OCI-LY3 (cell line): ENCODE measurements at regions not wholly inside any gene's neighbourhood (a gene's known extent, or its start where the extent isn't known, plus 50 kb on each side); places are given as distances from the start of the nearest gene placed in this dataset.

ENCODE experiments used
- H2AFZ ChIP-seq: fragments of 200-600, 300-600 bp; shearing (Covaris generic); 2 replicates; pipeline ENCODE4 v1.6.0; 2014; ENCODE audit warnings: antibody characterized with exemption, low read depth, low read length
- H3K27ac ChIP-seq: fragments of 200-600, 300-600 bp; sonication (generic); 2 replicates; pipeline ENCODE4 v1.5.1; 2014; ENCODE audit warnings: mild to moderate bottlenecking, low read length, moderate library complexity, mixed read lengths
- H3K27me3 ChIP-seq: fragments of 200-600, 300-600 bp; sonication (generic); 2 replicates; pipeline ENCODE4 v1.6.1; 2014; ENCODE audit warnings: low read depth, low read length, mixed read lengths
- H3K36me3 ChIP-seq: fragments of 200-600, 300-600 bp; sonication (generic); replicated peaks from 2 replicates; pipeline ENCODE3; 2014; ENCODE audit warnings: low read depth, low read length, mixed read lengths
- H3K4me1 ChIP-seq: fragments of 300-600, 200-600 bp; sonication (generic); 2 replicates; pipeline ENCODE4 v1.6.1; 2014; ENCODE audit warnings: low read length, mixed read lengths
- H3K4me2 ChIP-seq: fragments of 200-600, 300-600 bp; sonication (generic); 2 replicates; pipeline ENCODE4 v1.6.1; 2014; ENCODE audit warnings: low read length, mixed read lengths
- H3K4me3 ChIP-seq: fragments of 300-600, 200-600 bp; sonication (generic); 2 replicates; pipeline ENCODE4 v1.5.1; 2014; ENCODE audit warnings: antibody characterized with exemption, mild to moderate bottlenecking, low read length, moderate library complexity
- H3K79me2 ChIP-seq: fragments of 300-600, 200-600 bp; shearing (Covaris generic); 2 replicates; pipeline ENCODE4 v1.6.1; 2014; ENCODE audit warnings: mild to moderate bottlenecking, low read length, mixed read lengths
- H3K9ac ChIP-seq: fragments of 300-600, 200-600 bp; shearing (Covaris generic); 2 replicates; pipeline ENCODE4 v1.6.0; 2014; ENCODE audit warnings: mild to moderate bottlenecking, low read length, moderate library complexity
- H3K9me3 ChIP-seq: fragments of 200-600, 300-600 bp; shearing (Covaris generic); 2 replicates; pipeline ENCODE4 v1.6.1; 2014; ENCODE audit warnings: low read length, mixed read lengths; ENCODE audit not compliant: insufficient read depth
- H4K20me1 ChIP-seq: fragments of 200-600, 300-600 bp; sonication (generic); 2 replicates; pipeline ENCODE4 v1.6.1; 2016; ENCODE audit warnings: low read length, mixed read lengths; ENCODE audit not compliant: insufficient read depth
- EZH2phosphoT487 ChIP-seq: fragments of 200-600 bp; shearing (Covaris generic); IDR thresholded peaks from 2 replicates; pipeline ENCODE4 v1.6.1; 2018; ENCODE audit warnings: antibody characterized with exemption, mixed run types, low read depth
- TF ChIP-seq, protein P1 (sequence below): fragments of 200-600, 300-600 bp; sonication (generic); IDR thresholded peaks from 2 replicates; pipeline ENCODE4 v1.5.1; 2014; ENCODE audit warnings: antibody characterized with exemption, low read length, low read depth

DNA sequence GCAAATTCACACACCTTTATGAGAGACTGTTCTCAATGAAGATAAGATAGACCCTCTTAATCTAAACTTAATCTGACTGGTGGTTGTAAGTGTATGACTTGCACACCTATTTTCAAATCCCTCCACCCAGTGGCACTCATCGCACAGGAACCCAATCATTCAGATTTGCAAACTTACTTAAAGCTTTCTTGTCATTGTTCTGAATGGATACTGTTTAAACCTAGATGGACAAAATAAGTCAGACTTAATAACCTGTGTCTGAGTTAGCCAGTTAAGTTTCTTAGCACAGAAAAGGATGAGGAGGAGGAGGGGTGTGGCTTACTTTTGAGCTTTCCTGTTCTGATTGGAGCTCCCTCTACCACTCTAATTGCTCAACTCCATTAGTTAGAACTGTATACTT is 252.4 kb upstream of the CCNH start:
- no peaks in the 10 kb centered on the region for H3K79me2 ChIP-seq
- no peak for TF ChIP-seq EZH2phosphoT487
- TF ChIP-seq, protein P1, sequence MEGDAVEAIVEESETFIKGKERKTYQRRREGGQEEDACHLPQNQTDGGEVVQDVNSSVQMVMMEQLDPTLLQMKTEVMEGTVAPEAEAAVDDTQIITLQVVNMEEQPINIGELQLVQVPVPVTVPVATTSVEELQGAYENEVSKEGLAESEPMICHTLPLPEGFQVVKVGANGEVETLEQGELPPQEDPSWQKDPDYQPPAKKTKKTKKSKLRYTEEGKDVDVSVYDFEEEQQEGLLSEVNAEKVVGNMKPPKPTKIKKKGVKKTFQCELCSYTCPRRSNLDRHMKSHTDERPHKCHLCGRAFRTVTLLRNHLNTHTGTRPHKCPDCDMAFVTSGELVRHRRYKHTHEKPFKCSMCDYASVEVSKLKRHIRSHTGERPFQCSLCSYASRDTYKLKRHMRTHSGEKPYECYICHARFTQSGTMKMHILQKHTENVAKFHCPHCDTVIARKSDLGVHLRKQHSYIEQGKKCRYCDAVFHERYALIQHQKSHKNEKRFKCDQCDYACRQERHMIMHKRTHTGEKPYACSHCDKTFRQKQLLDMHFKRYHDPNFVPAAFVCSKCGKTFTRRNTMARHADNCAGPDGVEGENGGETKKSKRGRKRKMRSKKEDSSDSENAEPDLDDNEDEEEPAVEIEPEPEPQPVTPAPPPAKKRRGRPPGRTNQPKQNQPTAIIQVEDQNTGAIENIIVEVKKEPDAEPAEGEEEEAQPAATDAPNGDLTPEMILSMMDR, result no peak
- H3K9me3 ChIP-seq, result no peaks in the 10 kb centered on the region
- no peaks in the 10 kb centered on the region for H3K27me3 ChIP-seq
- no peaks in the 10 kb centered on the region for H4K20me1 ChIP-seq
- H3K4me3 ChIP-seq, result no peak overlapping the region
- H3K27ac ChIP-seq, result no peak overlapping the region
- H3K4me2 ChIP-seq, result no peak overlapping the region
- no peak overlapping the region for H3K9ac ChIP-seq
- H3K36me3 ChIP-seq, result no peaks in the 10 kb centered on the region
- H2AFZ ChIP-seq, result no peak overlapping the region
- no peaks in the 10 kb centered on the region for H3K4me1 ChIP-seq

DNA sequence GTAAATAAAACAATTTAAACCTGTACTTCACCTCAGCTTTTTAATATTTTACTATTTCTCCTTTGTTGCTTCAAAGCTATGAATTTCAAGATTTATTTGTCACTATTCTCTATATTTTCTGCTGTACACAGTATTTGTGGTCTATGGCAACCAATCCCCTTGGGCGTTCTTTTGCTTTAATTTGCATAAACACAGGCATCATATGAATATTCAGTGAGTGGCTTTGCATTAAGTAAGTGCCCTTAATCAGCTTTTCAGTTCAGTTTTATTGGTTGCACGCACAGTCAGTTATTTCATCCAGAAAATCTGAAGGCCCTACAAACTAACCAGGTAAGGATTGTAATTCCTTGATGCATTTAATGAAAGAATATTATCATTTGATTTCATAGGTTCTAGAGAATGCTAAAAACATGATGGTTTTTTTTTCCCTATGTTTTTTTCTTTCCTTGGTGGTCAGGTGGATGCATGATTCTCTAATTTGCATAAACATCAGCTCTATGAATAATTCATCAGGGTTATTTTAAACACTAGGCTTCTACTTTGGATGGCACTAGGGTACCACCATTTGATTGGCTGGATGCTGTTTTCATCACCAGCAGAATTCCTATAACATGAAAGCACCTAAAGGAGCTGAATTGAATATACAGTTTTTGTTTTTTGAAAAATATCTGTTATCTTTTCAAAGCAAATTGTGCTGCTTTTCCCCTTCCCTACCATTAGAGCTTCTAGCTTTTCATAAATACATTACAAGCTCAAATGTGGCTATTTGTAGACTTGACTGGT is 249.2 kb upstream of the CCNH start:
- Histone ChIP-seq H4K20me1 (no peaks in the 10 kb centered on the region), H3K9me3 (no peaks in the 10 kb centered on the region), H3K4me3 (no peak overlapping the region), H3K79me2 (no peaks in the 10 kb centered on the region), H3K4me2 (no peak overlapping the region), H3K27ac (no peak overlapping the region), H3K36me3 (no peaks in the 10 kb centered on the region), H3K9ac (no peak overlapping the region), H3K27me3 (no peaks in the 10 kb centered on the region), H3K4me1 (no peaks in the 10 kb centered on the region), H2AFZ (no peak overlapping the region)
- no peak for TF ChIP-seq EZH2phosphoT487
- TF ChIP-seq, protein P1, result no peak

DNA sequence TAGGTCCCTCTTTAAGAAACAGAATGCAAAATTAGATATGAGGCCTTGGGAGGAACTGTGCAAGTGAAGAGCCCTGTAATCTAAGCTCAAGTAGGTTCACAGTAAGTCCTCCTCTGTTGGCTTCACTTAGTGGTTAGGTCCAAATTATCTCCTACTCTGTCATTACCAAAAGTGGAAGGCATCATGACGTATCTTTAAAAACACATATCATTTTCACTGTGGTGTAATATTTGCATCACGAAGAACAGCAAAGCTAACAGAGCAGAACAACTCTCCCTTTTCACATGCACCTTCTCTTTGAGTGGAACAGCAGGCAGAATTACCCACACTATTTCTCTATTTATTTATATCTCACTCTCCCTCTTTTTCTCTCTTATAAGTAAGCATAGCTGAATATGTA is 240.5 kb upstream of the CCNH start:
- H4K20me1 ChIP-seq, result no peaks in the 10 kb centered on the region
- no peak overlapping the region for H3K4me2 ChIP-seq
- no peak overlapping the region for H3K4me3 ChIP-seq
- H2AFZ ChIP-seq, result no peak overlapping the region
- H3K9ac ChIP-seq, result no peak overlapping the region
- no peaks in the 10 kb centered on the region for H3K79me2 ChIP-seq
- no peaks in the 10 kb centered on the region for H3K36me3 ChIP-seq
- no peaks in the 10 kb centered on the region for H3K27me3 ChIP-seq
- no peaks in the 10 kb centered on the region for H3K4me1 ChIP-seq
- no peak overlapping the region for H3K27ac ChIP-seq
- TF ChIP-seq EZH2phosphoT487, result no peak
- TF ChIP-seq, protein P1, result no peak
- no peaks in the 10 kb centered on the region for H3K9me3 ChIP-seq

DNA sequence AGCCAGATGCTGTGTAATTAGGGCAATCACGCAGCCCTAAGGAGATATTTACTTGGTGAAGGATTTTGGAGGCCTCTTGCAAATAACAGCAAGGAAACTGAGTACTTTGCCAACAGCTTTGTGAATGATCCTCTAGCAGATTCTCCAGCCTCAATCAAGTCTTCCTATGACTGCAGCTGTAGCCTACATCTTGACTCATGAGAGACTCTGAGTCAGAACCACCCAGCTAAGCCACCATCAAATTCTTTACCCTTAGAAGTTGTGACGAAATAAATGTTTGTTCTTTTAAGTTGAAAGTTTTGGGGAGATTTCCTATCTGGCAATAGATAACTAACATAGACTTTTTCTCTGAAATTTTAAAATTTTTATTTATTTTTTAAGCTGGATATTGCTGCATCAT is 237.6 kb upstream of the CCNH start:
- no peaks in the 10 kb centered on the region for H3K36me3 ChIP-seq
- H4K20me1 ChIP-seq, result no peaks in the 10 kb centered on the region
- no peak overlapping the region for H3K4me2 ChIP-seq
- no peak overlapping the region for H3K4me3 ChIP-seq
- no peaks in the 10 kb centered on the region for H3K4me1 ChIP-seq
- no peak overlapping the region for H3K27ac ChIP-seq
- H3K79me2 ChIP-seq, result no peaks in the 10 kb centered on the region
- H3K27me3 ChIP-seq, result no peaks in the 10 kb centered on the region
- no peak overlapping the region for H2AFZ ChIP-seq
- no peak for TF ChIP-seq EZH2phosphoT487
- TF ChIP-seq, protein P1, result no peak
- no peaks in the 10 kb centered on the region for H3K9me3 ChIP-seq
- no peak overlapping the region for H3K9ac ChIP-seq
